Mesenchymal stem cell (in vitro differentiated cells and primary cell): ENCODE measurements at regions not wholly inside any gene's neighbourhood (a gene's known extent, or its start where the extent isn't known, plus 50 kb on each side); places are given as distances from the start of the nearest gene placed in this dataset.

Experiments used
- DNase-seq: peaks from one replicate; pipeline ENCODE4 v3.0.0-alpha.2; 2013
- H2AFZ ChIP-seq: one replicate; pipeline ENCODE4 v1.6.1; 2013; ENCODE audit warnings: low read depth, mild to moderate bottlenecking, control low read depth, inconsistent platforms, low read length, moderate library complexity
- H2AK5ac ChIP-seq: 2 replicates; pipeline ENCODE4 v1.6.1; 2013; ENCODE audit warnings: low read length, moderate library complexity, mild to moderate bottlenecking, inconsistent platforms; ENCODE audit not compliant: severe bottlenecking
- H2BK120ac ChIP-seq: one replicate; pipeline ENCODE4 v1.6.1; 2013; ENCODE audit warnings: low read depth, mild to moderate bottlenecking, inconsistent platforms, low read length, moderate library complexity
- H2BK12ac ChIP-seq, 2 experiments: one replicate each; pipeline ENCODE4 v1.6.1; 2013; ENCODE audit warnings: inconsistent platforms in 2 of 2, low read length in 2 of 2, mild to moderate bottlenecking in 2 of 2, moderate library complexity in 2 of 2, control low read depth in 1 of 2
- H2BK15ac ChIP-seq: one replicate; pipeline ENCODE4 v1.6.1; 2013; ENCODE audit warnings: mild to moderate bottlenecking, low read depth, inconsistent platforms; ENCODE audit not compliant: poor library complexity, severe bottlenecking
- H2BK5ac ChIP-seq: 2 replicates; pipeline ENCODE4 v1.6.1; 2013; ENCODE audit warnings: low read depth, mild to moderate bottlenecking, low read length, control low read depth, inconsistent platforms; ENCODE audit not compliant: poor library complexity, severe bottlenecking
- H3K14ac ChIP-seq, 2 experiments: one replicate each; pipeline ENCODE4 v1.6.1; 2013; ENCODE audit warnings: inconsistent platforms in 2 of 2, low read length in 2 of 2, control low read depth in 1 of 2, mild to moderate bottlenecking in 1 of 2, moderate library complexity in 1 of 2
- H3K18ac ChIP-seq, 2 experiments: one replicate each; pipeline ENCODE4 v1.6.1; 2013; ENCODE audit warnings: inconsistent platforms in 2 of 2, low read length in 2 of 2, control low read depth in 1 of 2, low read depth in 1 of 2, mild to moderate bottlenecking in 1 of 2
- H3K23ac ChIP-seq, 2 experiments: one replicate each; pipeline ENCODE4 v1.6.1; 2013; ENCODE audit warnings: inconsistent platforms in 2 of 2, low read length in 2 of 2, mild to moderate bottlenecking in 2 of 2, moderate library complexity in 2 of 2, control low read depth in 1 of 2
- H3K27ac ChIP-seq: 2 replicates; pipeline ENCODE4 v1.5.1; 2013; ENCODE audit warnings: mild to moderate bottlenecking, moderate library complexity, low read length, control low read depth, inconsistent platforms; ENCODE audit not compliant: poor library complexity, severe bottlenecking
- H3K27me3 ChIP-seq, 2 experiments: 2 replicates each; pipeline versions ENCODE4 v1.6.1 to v1.7.0; 2013; ENCODE audit warnings: low read length in 2 of 2, mild to moderate bottlenecking in 2 of 2, moderate library complexity in 2 of 2, control low read depth in 1 of 2, inconsistent platforms in 1 of 2; ENCODE audit not compliant: control insufficient read depth in 1 of 2, insufficient read depth in 1 of 2
- H3K36me3 ChIP-seq, 2 experiments: 2 replicates each; pipeline versions ENCODE4 v1.6.1 to v1.7.0; 2013; ENCODE audit warnings: low read length in 2 of 2, control low read depth in 1 of 2, inconsistent platforms in 1 of 2, low read depth in 1 of 2, mild to moderate bottlenecking in 1 of 2; ENCODE audit not compliant: insufficient read depth in 2 of 2, control insufficient read depth in 1 of 2
- H3K4ac ChIP-seq, 2 experiments: one replicate each; pipeline ENCODE4 v1.6.1; 2013; ENCODE audit warnings: inconsistent platforms in 2 of 2, low read length in 2 of 2, mild to moderate bottlenecking in 2 of 2, moderate library complexity in 2 of 2, control low read depth in 1 of 2, low read depth in 1 of 2
- H3K4me1 ChIP-seq: 2 replicates; pipeline ENCODE4 v1.6.1; 2013; ENCODE audit warnings: low read depth, low read length, control low read depth; ENCODE audit not compliant: control insufficient read depth, insufficient read depth
- H3K4me2 ChIP-seq: 2 replicates; pipeline ENCODE4 v1.6.1; 2013; ENCODE audit warnings: low read length, mild to moderate bottlenecking, inconsistent platforms; ENCODE audit not compliant: poor library complexity, severe bottlenecking
- H3K4me3 ChIP-seq, 2 experiments: 2 replicates each; pipeline versions ENCODE4 v1.5.1 to v1.7.0; 2013; ENCODE audit warnings: low read length in 2 of 2, mild to moderate bottlenecking in 2 of 2, control low read depth in 1 of 2, low read depth in 1 of 2; ENCODE audit not compliant: insufficient read depth in 1 of 2
- H3K79me1 ChIP-seq: replicated peaks from 2 replicates; pipeline ENCODE4 v1.6.1; 2013; ENCODE audit warnings: mild to moderate bottlenecking, control low read depth, low read length, inconsistent platforms; ENCODE audit not compliant: poor library complexity, severe bottlenecking
- H3K9ac ChIP-seq: 2 replicates; pipeline ENCODE4 v1.7.0; 2013; ENCODE audit warnings: mild to moderate bottlenecking, low read length, moderate library complexity
- H3K9me3 ChIP-seq: 2 replicates; pipeline ENCODE4 v1.7.0; 2013; ENCODE audit warnings: mild to moderate bottlenecking, low read length; ENCODE audit not compliant: control insufficient read depth
- H4K8ac ChIP-seq: one replicate; pipeline ENCODE4 v1.6.1; 2013; ENCODE audit warnings: inconsistent platforms, mild to moderate bottlenecking, low read length, moderate library complexity
- H4K91ac ChIP-seq: one replicate; pipeline ENCODE4 v1.6.1; 2013; ENCODE audit warnings: mild to moderate bottlenecking, low read length, inconsistent platforms
- WGBS: methylation state at CpG from one replicate; pipeline ENCODE4 v1.1.7; 2013; ENCODE audit warnings: mixed read lengths; 5-methylcytosine and 5-hydroxymethylcytosine counted together

DNA sequence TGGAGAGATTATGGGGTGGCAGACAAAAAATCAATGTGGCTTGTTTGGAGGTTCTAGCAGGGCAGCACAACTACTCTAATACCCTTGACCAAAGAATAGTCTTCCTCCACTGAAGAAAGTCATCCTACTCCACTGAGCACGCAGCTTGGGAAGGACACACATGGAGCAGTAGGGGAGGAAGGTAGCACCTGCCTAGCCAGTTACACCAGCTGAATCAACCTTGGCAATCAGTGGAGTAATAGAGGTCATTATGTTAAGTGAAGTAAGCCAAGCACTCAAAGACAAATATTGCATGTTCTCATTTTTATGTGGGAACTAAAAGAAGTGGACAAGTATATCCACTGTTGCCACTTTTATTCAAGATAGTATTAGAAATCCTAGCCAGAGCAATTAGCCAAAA lies 555.8 kb upstream of the ALCAM start:
- Histone ChIP-seq H3K36me3 (no peaks in the 10 kb centered on the region), H2BK15ac (no peak overlapping the region), H3K27ac (no peak overlapping the region), H3K14ac (no peak overlapping the region), H3K23ac (no peak overlapping the region), H3K4me1 (no peaks in the 10 kb centered on the region), H2AK5ac (no peak overlapping the region), H3K79me1 (no peaks in the 10 kb centered on the region), H4K8ac (no peak overlapping the region), H3K4me2 (no peak overlapping the region), H3K4me3 (no peak overlapping the region), H2AFZ (no peak overlapping the region), H2BK120ac (no peak overlapping the region), H3K27me3 (no peaks in the 10 kb centered on the region), H4K91ac (no peak overlapping the region), H2BK12ac (no peak overlapping the region), H3K9me3 (no peaks in the 10 kb centered on the region), H2BK5ac (no peak overlapping the region), H3K4ac (no peak overlapping the region), H3K18ac (no peak overlapping the region), H3K9ac (no peak overlapping the region)
- 40% methylated on average over 1 of the region's 1 CpG for WGBS
- DNase-seq: no peak

DNA sequence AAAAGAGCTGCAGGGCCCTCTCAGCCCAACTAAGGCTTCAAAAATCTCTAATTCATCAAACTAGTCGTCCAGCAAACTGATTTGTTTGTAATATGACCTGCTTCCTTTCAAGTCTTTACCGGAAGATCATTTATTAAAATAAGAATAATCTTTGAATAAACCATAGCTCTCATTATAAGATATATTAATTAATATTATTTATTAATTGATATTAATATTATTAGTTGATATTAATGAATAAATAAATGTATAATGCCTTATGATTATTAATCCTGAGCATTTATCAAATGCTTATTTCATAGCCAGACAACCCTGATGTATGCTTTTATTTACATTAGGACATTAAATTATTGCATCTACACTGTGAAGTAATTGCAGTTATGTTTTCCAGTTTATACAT lies 550.7 kb upstream of the ALCAM start:
- no peak overlapping the region for H3K4ac ChIP-seq
- H2AFZ ChIP-seq: no peak overlapping the region
- H3K9me3 ChIP-seq: peaks cover 10% of the 10 kb centered on the region
- no peak for DNase-seq
- H3K27ac ChIP-seq: no peak overlapping the region
- H2BK12ac ChIP-seq: no peak overlapping the region
- H2AK5ac ChIP-seq: no peak overlapping the region
- no peaks in the 10 kb centered on the region for H3K4me1 ChIP-seq
- no peak overlapping the region for H4K8ac ChIP-seq
- no peaks in the 10 kb centered on the region for H3K27me3 ChIP-seq
- H3K14ac ChIP-seq: no peak overlapping the region
- H2BK120ac ChIP-seq: no peak overlapping the region
- H3K18ac ChIP-seq: no peak overlapping the region
- H3K79me1 ChIP-seq: no peaks in the 10 kb centered on the region
- no CpG with 5 or more reads among the region's 2 CpGs for WGBS
- no peak overlapping the region for H3K9ac ChIP-seq
- H3K23ac ChIP-seq: no peak overlapping the region
- no peak overlapping the region for H2BK15ac ChIP-seq
- H3K4me2 ChIP-seq: no peak overlapping the region
- H4K91ac ChIP-seq: no peak overlapping the region
- no peak overlapping the region for H2BK5ac ChIP-seq
- no peak overlapping the region for H3K4me3 ChIP-seq
- no peaks in the 10 kb centered on the region for H3K36me3 ChIP-seq

DNA sequence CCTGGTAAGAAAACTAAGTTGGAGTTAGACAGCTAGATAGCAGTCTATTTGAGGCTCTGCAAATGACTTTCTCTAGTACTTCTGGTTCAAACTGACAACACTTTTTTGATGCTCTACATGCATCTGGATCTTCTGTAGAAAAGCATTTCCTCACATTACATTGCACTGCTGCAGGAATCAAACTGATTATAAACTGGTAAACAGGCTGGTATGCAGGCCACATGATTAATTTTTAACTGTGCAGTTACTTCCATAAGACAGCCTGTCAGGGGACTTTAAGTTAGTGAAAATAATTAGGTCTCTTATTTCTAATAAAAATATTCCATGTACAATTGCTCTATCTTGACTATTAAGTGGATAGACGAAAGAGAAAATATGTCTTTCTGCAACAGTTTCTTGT lies 550.0 kb upstream of the ALCAM start:
- Histone ChIP-seq H3K27ac (no peak overlapping the region), H3K27me3 (no peaks in the 10 kb centered on the region), H3K23ac (no peak overlapping the region)

DNA sequence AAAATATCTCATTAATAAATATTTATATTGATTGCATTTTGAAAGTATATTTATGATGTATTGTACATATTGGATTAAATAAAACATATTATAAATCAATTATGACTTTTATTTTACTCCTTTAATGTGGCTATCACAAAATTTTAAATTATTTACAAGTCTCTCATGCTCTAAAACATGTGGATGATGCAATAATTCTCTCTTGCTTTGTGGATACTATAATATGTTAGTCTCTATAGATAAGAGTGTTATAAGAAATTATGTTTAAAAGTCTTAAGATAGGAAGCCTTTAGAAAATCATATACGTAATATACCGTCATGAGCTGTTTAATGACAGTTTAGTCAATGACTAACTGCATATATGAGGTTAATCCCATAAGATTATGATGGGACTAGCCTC lies 547.4 kb upstream of the ALCAM start:
- no peak overlapping the region for H3K4me3 ChIP-seq
- H3K36me3 ChIP-seq: no peaks in the 10 kb centered on the region
- no peak overlapping the region for H2BK15ac ChIP-seq
- no peaks in the 10 kb centered on the region for H3K27me3 ChIP-seq
- H2BK5ac ChIP-seq: no peak overlapping the region
- no peak for DNase-seq
- no peak overlapping the region for H3K4ac ChIP-seq
- no peaks in the 10 kb centered on the region for H3K79me1 ChIP-seq
- no peak overlapping the region for H3K14ac ChIP-seq
- no peak overlapping the region for H2BK120ac ChIP-seq
- H3K4me1 ChIP-seq: no peaks in the 10 kb centered on the region
- H4K8ac ChIP-seq: no peak overlapping the region
- H2AK5ac ChIP-seq: no peak overlapping the region
- H4K91ac ChIP-seq: no peak overlapping the region
- no peak overlapping the region for H2AFZ ChIP-seq
- H3K9ac ChIP-seq: no peak overlapping the region
- H3K18ac ChIP-seq: no peak overlapping the region
- no peak overlapping the region for H3K23ac ChIP-seq
- no peak overlapping the region for H3K4me2 ChIP-seq
- no peak overlapping the region for H2BK12ac ChIP-seq
- H3K9me3 ChIP-seq: peaks cover 20% of the 10 kb centered on the region
- no peak overlapping the region for H3K27ac ChIP-seq
- WGBS: 42% methylated on average over 2 of the region's 2 CpGs

More for the DNA sequence above, 550.0 kb upstream of the ALCAM start:
- Histone ChIP-seq H3K4ac (no peak overlapping the region), H3K4me1 (no peaks in the 10 kb centered on the region), H3K18ac (no peak overlapping the region), H3K9me3 (peaks cover 17% of the 10 kb centered on the region), H4K91ac (no peak overlapping the region), H4K8ac (no peak overlapping the region), H2AK5ac (no peak overlapping the region), H2AFZ (no peak overlapping the region), H3K4me3 (no peak overlapping the region), H3K14ac (no peak overlapping the region), H3K4me2 (no peak overlapping the region), H2BK120ac (no peak overlapping the region), H3K36me3 (no peaks in the 10 kb centered on the region), H3K9ac (no peak overlapping the region), H2BK15ac (no peak overlapping the region), H2BK12ac (no peak overlapping the region), H2BK5ac (no peak overlapping the region), H3K79me1 (no peaks in the 10 kb centered on the region)
- no peak for DNase-seq
- no CpG with 5 or more reads among the region's 1 CpG for WGBS
